ENCODE measurements at regions not wholly inside any gene's neighbourhood (a gene's known extent, or its start where the extent isn't known, plus 50 kb on each side); places are given as distances from the start of the nearest gene placed in this dataset.
A peak's percentile ranks its signal among the peaks of the same experiment; 100 is the strongest.
"Not testable (repeated sequence)": the region's sequence is repeated elsewhere in the genome, so short reads cannot be mapped to it uniquely, and the experiment has no call there.

DNA sequence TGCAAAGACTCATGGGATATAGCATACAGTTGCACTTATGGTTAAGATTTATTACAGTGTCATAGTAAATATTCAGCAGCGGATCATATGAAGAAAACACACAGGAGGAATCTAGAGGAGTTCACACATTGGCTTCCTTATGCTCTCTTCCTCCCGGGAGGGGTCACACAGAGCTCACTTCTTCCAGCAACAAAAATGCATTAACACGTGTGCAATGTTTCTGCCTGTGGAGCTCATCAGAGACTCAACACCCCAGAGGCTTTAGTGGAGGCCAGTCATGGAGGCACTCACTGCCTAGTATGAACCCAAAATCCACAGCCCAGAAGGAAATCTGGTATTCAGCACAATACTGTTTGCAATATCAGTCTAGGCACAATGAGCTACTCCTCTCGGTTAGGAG is 202.8 kb upstream of the PRSS1 start:
- intact Hi-C loops (cut with DNase I) = no loop called here
- no peak for DNase-seq

DNA sequence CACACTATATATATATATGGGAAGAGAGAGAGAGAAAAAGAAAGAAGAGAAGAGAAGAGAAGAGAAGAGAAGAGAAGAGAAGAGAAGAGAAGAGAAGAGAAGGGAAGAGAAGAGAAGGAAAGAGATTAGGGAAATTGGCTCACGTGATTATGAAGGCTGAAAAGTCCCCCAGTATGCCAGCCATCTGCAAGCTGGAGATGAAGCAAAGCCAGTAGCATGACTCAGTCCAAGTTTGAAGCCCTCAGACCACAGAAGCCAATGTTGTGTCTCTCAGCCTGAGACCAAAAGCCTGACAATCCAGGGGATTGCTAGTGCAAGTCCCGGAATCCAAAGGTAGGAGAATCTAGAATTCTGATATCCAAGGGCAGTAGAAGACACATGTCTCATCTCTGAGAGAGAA is 206.3 kb upstream of the PRSS1 start:
- intact Hi-C loops (cut with DNase I) = no loop called here
- no peak for DNase-seq

DNA sequence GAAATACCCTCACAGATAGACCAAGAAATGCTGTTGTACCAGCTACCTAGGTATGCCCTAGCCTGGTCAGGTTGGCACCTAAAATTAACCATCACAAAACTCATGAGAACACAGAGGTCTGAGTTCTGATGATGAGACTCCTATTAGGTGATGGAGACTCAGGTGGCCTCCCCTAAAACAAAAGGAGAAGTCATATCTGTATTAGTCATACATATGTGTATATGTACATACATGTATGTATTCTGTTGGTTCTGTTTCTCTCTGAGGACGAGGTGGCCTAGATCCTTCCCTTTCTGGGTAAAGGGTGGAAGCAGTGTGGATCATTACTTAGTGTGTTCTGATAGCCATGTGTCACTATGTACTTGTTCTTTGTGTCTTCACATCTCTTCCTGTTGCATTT is 207.2 kb upstream of the PRSS1 start:
- intact Hi-C loops (cut with DNase I) = no loop called here
- no peak for DNase-seq

DNA sequence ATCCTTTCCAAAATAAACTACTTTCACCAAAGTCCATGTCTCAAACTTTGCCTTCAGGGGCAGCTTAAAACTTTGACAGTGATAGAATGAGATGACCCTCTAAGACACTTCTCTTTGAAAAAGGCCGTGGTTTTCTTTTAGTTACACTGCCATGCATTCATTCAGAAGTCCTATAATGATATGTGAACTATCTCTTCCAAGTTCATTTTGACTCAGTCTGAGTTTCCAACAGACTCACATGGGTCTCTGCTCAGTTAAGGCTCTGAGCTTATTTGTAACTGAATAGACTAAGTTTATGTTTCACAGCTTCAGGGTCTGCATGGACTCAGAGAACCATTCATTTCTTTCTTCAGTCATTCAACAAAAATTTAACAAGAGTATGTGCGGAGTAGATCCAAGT is 208.9 kb upstream of the PRSS1 start:
- DNase-seq = no peak
- intact Hi-C loops (cut with DNase I) = no loop called here

DNA sequence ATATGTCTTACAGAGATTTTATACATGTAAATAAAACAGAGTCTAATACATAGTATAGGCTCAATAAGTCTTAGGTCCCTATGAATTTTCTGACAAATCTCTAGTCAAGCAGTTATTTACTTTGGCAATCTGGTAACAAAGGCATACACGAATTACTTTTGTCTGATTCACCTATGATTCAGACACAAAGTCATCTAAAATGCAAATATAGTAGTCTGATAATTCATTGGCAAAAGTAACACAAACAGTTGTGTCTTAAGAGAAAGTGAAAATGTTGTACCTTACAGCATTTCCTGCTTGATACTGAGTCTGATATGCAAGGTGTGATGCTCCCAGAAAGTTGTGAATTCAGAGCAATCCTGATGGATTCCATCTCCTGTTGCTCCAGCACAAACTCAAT is 209.4 kb upstream of the PRSS1 start:
- intact Hi-C loops (cut with DNase I) = no loop called here
- no peak for DNase-seq

DNA sequence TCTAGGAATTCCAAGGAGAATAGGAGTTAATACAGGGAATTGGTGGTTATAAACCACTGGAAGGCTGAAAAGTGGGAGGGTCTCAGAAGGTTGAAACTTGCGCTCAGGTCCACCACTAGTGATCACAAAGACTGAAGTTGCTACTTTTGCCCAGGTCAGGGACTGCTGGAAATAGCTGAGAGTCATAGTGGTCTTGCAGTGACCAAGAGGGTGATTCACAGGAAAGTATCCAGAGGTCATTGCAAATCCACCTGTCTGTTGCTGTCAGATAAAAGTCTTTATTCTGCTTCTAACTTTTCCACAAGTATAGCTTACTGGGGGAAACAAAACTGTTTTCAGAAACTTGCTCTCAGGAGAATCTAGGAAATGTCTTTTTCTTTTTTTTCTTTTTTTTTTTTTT is 211.5 kb upstream of the PRSS1 start:
- no peak for DNase-seq
- intact Hi-C loops (cut with DNase I) = no loop called here

DNA sequence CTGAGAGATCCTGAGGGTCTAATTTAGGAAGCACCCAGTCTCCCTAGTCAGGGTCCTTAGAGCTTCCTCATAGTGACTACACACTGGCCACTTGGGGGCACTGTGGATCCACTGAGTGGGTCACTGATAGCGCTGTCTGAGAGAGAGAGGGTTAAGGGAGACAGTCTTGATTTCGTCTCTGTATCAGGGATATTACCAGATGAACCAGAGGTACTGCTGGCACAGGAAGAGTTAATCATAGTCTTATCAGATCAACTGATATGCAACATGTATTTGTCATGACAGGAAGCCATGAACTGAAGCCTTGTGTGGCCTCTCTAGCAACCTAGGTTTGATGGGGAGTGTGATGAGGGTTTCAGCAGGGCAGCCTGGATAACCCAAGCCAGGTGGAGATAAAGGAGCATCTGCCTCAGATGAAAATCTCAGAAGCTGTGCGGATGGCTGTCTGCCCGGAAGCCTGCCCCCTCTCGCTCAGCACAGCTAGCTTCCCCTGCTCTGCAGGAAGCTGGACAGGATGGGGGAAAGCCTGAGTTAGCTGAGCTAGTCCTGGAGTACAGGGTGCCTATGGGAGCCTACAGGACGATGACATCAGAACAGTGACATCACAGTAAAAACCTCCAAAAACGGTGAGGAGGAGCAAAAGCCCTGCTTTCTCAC is 214.0 kb upstream of the PRSS1 start:
- intact Hi-C loops (cut with DNase I) = no loop called here
- DNase-seq = peak in 9 of 10 donors; percentile 38 to 94 (median 67)

DNA sequence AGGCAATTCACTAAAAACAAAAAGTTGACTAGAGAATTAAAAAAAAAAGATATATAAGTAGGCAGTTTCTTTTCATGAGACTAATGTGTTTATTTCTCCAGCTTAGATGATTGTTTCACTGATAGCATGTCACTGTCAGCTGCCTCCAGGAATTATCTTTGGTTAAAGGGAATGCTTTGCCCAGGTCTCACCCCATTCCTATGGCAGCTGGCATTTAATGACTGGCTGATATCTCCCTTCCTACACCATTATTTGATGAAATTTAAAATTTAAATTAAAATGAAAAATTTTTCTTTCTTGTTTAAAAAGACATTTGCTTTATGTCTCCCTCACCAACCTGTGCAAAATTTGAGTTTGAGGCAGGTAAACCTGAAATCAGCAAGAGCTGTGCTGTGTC is 214.5 kb upstream of the PRSS1 start:
- intact Hi-C loops (cut with DNase I) = no loop called here
- no peak for DNase-seq

DNA sequence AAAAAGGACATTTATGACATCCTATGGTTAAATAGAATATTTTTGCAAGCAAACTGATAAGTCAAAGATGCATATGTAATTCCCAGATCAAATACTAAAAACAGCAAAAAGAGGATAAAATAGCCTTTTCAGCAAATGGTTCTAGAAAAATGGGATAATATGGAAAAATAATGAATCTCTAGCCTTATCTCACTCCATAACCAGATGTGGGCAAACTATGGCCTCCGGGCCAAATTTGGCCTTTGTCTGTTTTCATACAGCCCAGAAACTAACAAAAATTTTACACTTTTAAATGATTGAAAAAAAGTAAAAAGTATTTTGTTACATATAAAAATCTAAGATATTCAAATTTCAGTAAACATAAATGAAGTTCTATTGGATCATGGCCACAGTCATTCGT is 215.4 kb upstream of the PRSS1 start:
- no peak for DNase-seq
- intact Hi-C loops (cut with DNase I) = no loop called here

DNA sequence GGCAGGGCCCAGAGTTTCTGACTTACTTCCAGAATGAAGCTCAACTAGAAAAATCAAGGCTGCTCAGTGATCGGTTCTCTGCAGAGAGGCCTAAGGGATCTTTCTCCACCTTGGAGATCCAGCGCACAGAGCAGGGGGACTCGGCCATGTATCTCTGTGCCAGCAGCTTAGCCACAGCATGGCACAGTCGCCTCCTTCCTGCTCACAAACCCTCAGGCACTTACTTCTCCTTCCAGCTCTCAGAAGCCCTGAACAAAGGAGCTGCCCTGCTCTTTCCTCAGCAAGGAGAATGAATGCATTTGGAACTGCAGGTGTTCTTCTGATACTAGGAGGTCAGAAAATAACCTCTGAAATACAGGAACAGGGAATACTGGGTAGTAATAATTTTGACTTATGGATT is 219.7 kb upstream of the PRSS1 start:
- intact Hi-C loops (cut with DNase I) = no loop called here
- DNase-seq = no peak

DNA sequence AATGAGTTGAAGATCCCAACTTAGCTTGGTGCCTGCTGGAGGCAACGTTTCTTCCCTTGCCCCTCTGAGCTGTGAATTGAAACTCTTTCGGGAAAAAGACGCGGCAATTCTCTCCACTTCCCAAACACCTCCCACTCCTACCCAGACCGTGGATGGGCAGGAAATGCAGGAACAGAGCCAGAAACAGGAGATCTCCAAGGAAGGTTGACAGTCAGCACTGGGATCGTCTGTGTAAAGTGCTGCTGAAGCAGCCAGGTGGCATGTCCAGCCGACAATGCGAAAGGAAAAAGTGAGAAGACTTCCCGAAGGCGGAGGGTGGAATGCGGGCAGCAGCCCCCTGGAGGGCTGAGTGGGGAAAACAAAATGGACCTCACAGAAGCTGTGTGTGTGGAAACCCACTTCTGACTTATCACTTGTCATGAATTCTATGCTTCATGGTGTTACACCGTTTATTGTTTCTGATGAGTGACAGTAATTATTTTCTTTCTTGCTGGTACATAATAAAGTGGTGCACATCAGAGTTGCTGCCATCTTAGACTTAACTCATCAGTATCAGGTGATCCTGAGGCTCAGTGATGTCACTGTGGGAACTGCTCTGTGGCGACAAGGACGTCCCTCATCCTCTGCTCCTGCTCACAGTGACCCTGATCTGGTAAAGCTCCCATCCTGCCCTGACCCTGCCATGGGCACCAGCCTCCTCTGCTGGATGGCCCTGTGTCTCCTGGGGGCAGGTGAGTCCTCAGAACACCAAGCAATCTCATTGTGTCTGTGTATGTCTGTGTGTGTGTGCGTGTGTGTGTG is 220.5 kb upstream of the PRSS1 start:
- intact Hi-C loops (cut with DNase I) = no loop called here
- no peak for DNase-seq

DNA sequence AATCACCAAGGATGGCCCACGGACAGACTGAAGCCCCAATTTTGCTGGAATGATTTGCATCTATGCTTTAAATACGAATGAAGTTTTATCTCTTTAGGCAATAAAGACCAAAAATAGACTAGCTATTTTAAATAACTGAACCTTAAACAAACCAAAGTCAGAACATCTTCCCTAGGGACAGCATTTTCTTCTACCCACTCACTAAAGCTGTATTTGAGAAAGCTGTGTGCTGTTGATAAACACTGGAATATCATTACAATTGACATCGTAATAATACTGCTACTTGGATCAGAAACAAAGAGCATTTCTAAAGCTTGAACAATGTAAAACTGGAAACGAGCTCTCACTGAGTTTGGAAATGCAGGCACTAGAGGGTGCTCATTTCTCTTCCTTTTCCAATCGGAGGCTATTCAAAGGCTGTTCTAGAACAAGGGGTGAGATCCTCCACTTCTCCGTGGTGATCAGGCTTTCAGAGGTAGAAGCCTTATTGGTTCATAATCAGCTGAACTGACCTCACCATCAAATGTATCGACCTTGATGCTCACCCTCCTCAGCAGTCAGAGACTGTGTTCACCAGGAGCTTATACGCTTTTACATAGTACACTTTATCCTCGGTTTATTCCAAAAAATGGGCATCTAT is 225.3 kb upstream of the PRSS1 start:
- intact Hi-C loops (cut with DNase I) = no loop called here
- no peak for DNase-seq

DNA sequence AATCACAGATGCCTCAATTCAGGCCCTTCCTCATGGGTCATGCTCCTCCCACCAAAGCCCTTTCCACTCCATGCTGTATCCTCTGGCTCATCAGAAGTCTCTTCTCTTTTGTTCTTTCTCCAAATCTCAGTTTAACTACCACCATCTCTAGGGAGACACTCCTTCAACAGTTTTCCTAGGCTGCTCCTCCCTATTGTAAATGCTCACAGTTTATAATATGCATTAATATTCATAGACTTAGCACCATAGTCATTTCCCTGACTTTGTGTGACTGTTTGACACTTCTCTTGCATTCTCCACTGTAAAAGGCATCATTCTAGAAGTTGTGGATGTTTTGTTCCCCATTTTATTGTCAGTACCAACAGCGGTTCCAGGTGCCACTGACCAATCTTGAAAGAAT is 226.5 kb upstream of the PRSS1 start:
- intact Hi-C loops (cut with DNase I) = no loop called here
- DNase-seq = no peak

DNA sequence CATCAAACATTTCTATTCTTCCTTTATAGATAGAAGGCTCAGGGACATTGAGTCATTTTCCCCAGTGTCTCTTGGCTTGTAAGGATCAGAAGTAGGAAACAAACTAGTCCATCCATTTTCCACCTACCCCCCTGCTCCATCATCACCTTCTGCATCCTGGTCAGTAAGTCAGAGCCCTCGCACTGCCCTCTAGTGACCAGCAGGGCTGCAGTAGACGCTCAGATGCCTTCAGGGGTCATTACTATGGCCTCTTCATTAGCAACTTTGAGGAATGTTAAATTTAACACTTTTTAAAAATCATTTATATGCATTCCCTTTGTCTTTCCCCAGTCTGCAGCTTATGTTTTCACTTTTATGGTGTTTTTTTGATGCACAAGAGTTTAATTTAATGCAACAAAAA is 228.4 kb upstream of the PRSS1 start:
- peak in 1 of 10 donors; percentile 48 for DNase-seq
- intact Hi-C loops (cut with DNase I) = not testable (repeated sequence)

DNA sequence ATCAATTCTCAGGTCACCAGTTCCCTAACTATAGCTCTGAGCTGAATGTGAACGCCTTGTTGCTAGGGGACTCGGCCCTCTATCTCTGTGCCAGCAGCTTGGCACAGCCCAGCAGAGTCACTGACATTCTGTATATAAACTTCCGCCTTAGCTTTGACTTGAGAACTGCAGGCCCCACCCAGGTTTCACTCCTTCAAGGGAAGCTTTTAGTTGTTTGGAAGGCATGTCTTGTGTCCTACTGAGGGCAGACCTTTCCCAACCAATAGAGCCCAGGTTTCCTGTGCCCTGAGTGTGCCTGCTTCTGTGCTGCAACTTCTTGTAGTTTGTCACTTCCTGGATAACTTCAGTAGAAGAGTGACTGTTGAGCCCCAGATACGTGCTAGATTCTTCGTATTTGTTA is 228.8 kb upstream of the PRSS1 start:
- intact Hi-C loops (cut with DNase I); DNase-seq: not testable (repeated sequence)

DNA sequence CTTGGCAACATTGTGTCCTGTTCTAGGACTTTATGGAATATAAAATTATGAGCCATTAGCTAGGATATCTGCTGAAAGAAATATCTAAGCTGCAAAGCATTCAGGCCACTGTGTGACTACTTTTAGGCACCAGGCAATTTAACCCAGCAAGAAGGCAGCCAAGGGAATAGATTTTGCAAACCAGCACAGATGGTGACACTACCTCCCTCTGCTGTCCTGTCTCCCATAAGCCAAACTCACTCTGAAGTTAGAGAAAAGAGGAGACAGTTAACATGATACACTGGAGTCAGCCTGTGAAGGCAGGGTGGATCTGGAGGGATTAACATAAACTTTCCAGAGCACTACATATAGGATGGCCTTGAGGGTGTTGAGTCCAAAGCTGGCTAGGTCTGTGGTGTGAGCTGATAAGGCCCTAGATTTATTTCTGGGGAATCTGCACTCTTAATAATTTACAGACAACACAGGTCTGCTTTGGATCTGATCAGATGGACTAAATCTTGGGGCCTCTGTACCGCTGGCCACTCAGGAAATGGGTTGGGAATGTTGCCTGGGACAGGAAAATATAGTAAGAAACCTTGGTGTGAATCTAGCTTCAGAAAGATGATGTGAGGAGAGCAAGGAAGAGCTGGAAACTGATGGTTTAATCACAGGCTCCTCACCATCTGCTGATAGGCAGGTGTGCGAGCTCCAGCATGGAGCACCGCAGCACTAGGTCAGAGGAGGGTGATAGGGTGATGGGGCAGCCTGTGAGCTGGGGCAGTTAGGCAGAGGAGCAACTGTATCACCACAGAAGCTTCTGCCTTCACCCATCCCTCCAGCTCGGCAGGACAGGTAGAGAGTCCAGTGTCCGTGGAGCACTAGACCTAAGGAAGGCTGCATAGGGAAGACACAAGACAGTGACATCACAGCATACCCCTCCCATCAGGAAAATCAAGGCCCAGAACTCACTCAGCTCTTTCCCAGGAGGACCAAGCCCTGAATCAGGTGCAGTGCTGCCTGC is 229.9 kb upstream of the PRSS1 start:
- intact Hi-C loops (cut with DNase I) = no loop called here
- DNase-seq = no peak

DNA sequence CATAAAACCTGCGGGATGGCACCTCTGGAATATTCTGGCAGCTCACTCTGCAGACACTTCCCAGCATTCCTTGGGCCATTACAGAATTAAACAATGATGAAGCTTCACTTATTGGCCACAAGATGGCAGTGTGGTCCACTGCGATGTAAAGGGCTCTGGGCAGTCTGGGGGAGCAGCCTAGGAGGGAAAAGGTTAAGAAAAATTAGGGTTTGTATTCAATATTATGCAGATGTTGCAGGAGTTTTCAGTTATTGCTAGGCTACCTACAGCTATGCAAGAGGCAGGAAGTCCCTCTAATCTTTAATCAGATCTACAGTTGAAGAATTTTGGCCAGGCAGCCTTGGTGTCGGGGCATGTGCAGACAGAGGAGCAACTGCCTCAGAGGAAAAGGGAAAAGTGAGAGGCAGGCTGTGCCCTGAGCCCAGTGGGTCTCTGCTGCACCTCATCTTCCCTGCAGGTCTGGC is 233.2 kb upstream of the PRSS1 start:
- peak in 4 of 10 donors; percentile 26 to 84 (median 56) for DNase-seq
- intact Hi-C loops (cut with DNase I) = no loop called here

DNA sequence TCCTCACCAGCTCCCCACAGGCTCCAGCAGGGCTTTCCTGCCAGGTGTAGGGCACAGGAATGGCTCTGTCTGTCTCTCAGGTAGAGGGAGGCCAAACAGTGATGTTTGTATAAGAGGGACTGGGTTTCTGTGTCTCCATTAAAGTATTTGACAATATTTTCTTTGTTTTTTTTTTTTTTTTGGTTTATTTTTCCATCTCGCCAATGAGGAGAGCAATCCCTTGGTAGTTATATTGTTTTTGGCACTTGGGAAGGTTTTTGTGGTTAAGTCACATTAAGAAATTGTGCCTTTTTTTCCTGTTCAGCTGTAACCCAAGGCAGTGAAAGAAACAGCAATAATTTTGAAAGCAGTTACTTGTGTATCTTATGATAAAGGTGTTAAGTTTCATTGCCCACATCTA is 234.6 kb upstream of the PRSS1 start:
- DNase-seq; intact Hi-C loops (cut with DNase I): not testable (repeated sequence)

DNA sequence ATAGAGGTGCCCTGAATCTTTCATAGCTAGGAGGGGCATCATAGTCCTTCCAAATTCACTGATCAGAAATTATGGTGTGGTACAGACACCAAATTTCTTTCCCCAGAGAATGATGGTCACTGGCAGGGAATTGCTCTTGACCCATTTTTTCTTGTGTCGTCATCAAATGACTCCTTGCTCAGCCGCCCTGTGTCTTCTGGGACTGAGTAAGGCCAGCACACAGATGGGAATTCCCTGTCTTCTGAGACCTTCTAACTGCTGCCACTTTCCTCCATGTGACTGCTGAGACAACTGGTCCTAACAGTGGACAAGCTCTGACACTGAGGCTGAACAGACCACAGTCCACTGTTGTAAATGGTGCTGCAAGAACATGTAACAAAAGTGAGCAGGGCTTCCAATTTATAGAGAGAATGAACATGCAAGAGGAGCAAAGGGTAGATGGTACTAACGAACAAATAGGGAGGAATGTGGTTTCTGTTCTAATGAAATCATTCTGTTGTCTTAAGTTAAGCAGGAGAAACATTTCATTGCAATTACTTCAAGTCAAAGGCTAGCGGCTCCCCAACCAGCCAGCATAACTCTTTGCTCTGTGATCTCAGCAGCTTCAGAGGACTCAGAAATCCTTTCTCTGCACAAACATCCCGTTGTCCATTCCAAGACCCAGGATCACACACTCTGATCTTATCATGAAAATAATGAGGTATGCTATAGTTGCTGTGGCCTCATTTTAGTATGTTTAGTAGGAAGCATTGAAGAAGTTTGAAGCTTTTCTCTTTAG is 235.9 kb upstream of the PRSS1 start:
- intact Hi-C loops (cut with DNase I) = no loop called here
- no peak for DNase-seq

DNA sequence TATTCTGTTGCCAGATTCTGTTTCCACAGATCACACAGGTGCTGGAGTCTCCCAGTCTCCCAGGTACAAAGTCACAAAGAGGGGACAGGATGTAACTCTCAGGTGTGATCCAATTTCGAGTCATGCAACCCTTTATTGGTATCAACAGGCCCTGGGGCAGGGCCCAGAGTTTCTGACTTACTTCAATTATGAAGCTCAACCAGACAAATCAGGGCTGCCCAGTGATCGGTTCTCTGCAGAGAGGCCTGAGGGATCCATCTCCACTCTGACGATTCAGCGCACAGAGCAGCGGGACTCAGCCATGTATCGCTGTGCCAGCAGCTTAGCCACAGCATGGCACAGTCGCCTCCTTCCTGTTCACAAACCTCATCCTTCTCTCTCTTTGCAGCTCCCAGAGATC is 237.5 kb upstream of the PRSS1 start:
- no peak for DNase-seq

More for the DNA sequence above, 237.5 kb upstream of the PRSS1 start:
- intact Hi-C loops (cut with DNase I) = no loop called here
